ENCODE measurements at regions not wholly inside any gene's neighbourhood (a gene's known extent, or its start where the extent isn't known, plus 50 kb on each side); places are given as distances from the start of the nearest gene placed in this dataset.

- Histone ChIP-seq H3K27ac (ENCODE audit: low read length) (no peak overlapping the region), H3K36me3 (ENCODE audit: insufficient read depth, low read depth, low read length) (no peaks in the 10 kb centered on the region), H3K9me3 (ENCODE audit: insufficient read depth, low read depth, low read length) (no peaks in the 10 kb centered on the region), H3K9ac (ENCODE audit: low read depth, low read length) (no peak overlapping the region), H3K4me3 (ENCODE audit: low read length) (no peak overlapping the region), H3K27me3 (ENCODE audit: insufficient read depth, low read length) (no peaks in the 10 kb centered on the region), H3K4me1 (ENCODE audit: insufficient read depth, low read length) (peaks cover 9% of the 10 kb centered on the region)
These were observed 296.9 kb downstream of the BRD1 start for GRCh38 chr22:49530671-49531367.

- Histone ChIP-seq H3K9me3 (ENCODE audit: insufficient read depth, low read depth, low read length) (no peaks in the 10 kb centered on the region), H3K4me3 (ENCODE audit: low read length) (no peak overlapping the region), H3K27me3 (ENCODE audit: insufficient read depth, low read length) (no peaks in the 10 kb centered on the region)
These were observed 299.3 kb downstream of the BRD1 start for GRCh38 chr22:49528420-49528720.

GRCh38 chr22:49527611-49528419, 299.9 kb downstream of the BRD1 start:
- no peaks in the 10 kb centered on the region for H3K4me1 ChIP-seq (ENCODE audit: insufficient read depth, low read length)
- no peaks in the 10 kb centered on the region for H3K27me3 ChIP-seq (ENCODE audit: insufficient read depth, low read length)
- no peak overlapping the region for H3K27ac ChIP-seq (ENCODE audit: low read length)
- H3K36me3 ChIP-seq (ENCODE audit: insufficient read depth, low read depth, low read length): no peaks in the 10 kb centered on the region
- H3K9ac ChIP-seq (ENCODE audit: low read depth, low read length): no peak overlapping the region
- no peak overlapping the region for H3K4me3 ChIP-seq (ENCODE audit: low read length)
- H3K9me3 ChIP-seq (ENCODE audit: insufficient read depth, low read depth, low read length): no peaks in the 10 kb centered on the region

More at GRCh38 chr22:49528420-49528720, 299.3 kb downstream of the BRD1 start:
- Histone ChIP-seq H3K27ac (ENCODE audit: low read length) (no peak overlapping the region), H3K36me3 (ENCODE audit: insufficient read depth, low read depth, low read length) (no peaks in the 10 kb centered on the region), H3K4me1 (ENCODE audit: insufficient read depth, low read length) (no peaks in the 10 kb centered on the region), H3K9ac (ENCODE audit: low read depth, low read length) (no peak overlapping the region)

GRCh38 chr22:49525801-49526535, 301.7 kb downstream of the BRD1 start:
- Histone ChIP-seq H3K36me3 (ENCODE audit: insufficient read depth, low read depth, low read length) (no peaks in the 10 kb centered on the region), H3K4me1 (ENCODE audit: insufficient read depth, low read length) (no peaks in the 10 kb centered on the region), H3K9ac (ENCODE audit: low read depth, low read length) (no peak overlapping the region), H3K27ac (ENCODE audit: low read length) (no peak overlapping the region), H3K27me3 (ENCODE audit: insufficient read depth, low read length) (no peaks in the 10 kb centered on the region), H3K9me3 (ENCODE audit: insufficient read depth, low read depth, low read length) (no peaks in the 10 kb centered on the region), H3K4me3 (ENCODE audit: low read length) (no peak overlapping the region)

- Histone ChIP-seq H3K9ac (ENCODE audit: low read depth, low read length) (no peak overlapping the region), H3K9me3 (ENCODE audit: insufficient read depth, low read depth, low read length) (no peaks in the 10 kb centered on the region), H3K4me3 (ENCODE audit: low read length) (no peak overlapping the region), H3K27me3 (ENCODE audit: insufficient read depth, low read length) (no peaks in the 10 kb centered on the region), H3K36me3 (ENCODE audit: insufficient read depth, low read depth, low read length) (no peaks in the 10 kb centered on the region), H3K27ac (ENCODE audit: low read length) (no peak overlapping the region), H3K4me1 (ENCODE audit: insufficient read depth, low read length) (no peaks in the 10 kb centered on the region)
These were observed 302.3 kb downstream of the BRD1 start for GRCh38 chr22:49525360-49525759.

- H3K27ac ChIP-seq (ENCODE audit: low read length): no peak overlapping the region
- no peaks in the 10 kb centered on the region for H3K36me3 ChIP-seq (ENCODE audit: insufficient read depth, low read depth, low read length)
- H3K4me1 ChIP-seq (ENCODE audit: insufficient read depth, low read length): no peaks in the 10 kb centered on the region
- no peaks in the 10 kb centered on the region for H3K9me3 ChIP-seq (ENCODE audit: insufficient read depth, low read depth, low read length)
- H3K9ac ChIP-seq (ENCODE audit: low read depth, low read length): no peak overlapping the region
- no peak overlapping the region for H3K4me3 ChIP-seq (ENCODE audit: low read length)
- H3K27me3 ChIP-seq (ENCODE audit: insufficient read depth, low read length): no peaks in the 10 kb centered on the region
These were observed 303.3 kb downstream of the BRD1 start for GRCh38 chr22:49524362-49524761.

GRCh38 chr22:49523374-49524008, 304.2 kb downstream of the BRD1 start:
- H3K36me3 ChIP-seq (ENCODE audit: insufficient read depth, low read depth, low read length): no peaks in the 10 kb centered on the region
- H3K27ac ChIP-seq (ENCODE audit: low read length): no peak overlapping the region
- no peaks in the 10 kb centered on the region for H3K27me3 ChIP-seq (ENCODE audit: insufficient read depth, low read length)
- H3K9me3 ChIP-seq (ENCODE audit: insufficient read depth, low read depth, low read length): no peaks in the 10 kb centered on the region
- H3K4me3 ChIP-seq (ENCODE audit: low read length): no peak overlapping the region
- H3K9ac ChIP-seq (ENCODE audit: low read depth, low read length): no peak overlapping the region
- H3K4me1 ChIP-seq (ENCODE audit: insufficient read depth, low read length): no peaks in the 10 kb centered on the region

- no peak overlapping the region for H3K9ac ChIP-seq (ENCODE audit: low read depth, low read length)
- H3K27me3 ChIP-seq (ENCODE audit: insufficient read depth, low read length): no peaks in the 10 kb centered on the region
These were observed 304.9 kb downstream of the BRD1 start for GRCh38 chr22:49522582-49523373.

GRCh38 chr22:49521787-49522224, 305.9 kb downstream of the BRD1 start:
- no peaks in the 10 kb centered on the region for H3K4me1 ChIP-seq (ENCODE audit: insufficient read depth, low read length)
- H3K27ac ChIP-seq (ENCODE audit: low read length): no peak overlapping the region
- H3K9me3 ChIP-seq (ENCODE audit: insufficient read depth, low read depth, low read length): no peaks in the 10 kb centered on the region
- H3K9ac ChIP-seq (ENCODE audit: low read depth, low read length): no peak overlapping the region
- H3K36me3 ChIP-seq (ENCODE audit: insufficient read depth, low read depth, low read length): no peaks in the 10 kb centered on the region
- H3K4me3 ChIP-seq (ENCODE audit: low read length): no peak overlapping the region
- H3K27me3 ChIP-seq (ENCODE audit: insufficient read depth, low read length): no peaks in the 10 kb centered on the region

More at GRCh38 chr22:49522582-49523373, 304.9 kb downstream of the BRD1 start:
- H3K36me3 ChIP-seq (ENCODE audit: insufficient read depth, low read depth, low read length): no peaks in the 10 kb centered on the region
- no peak overlapping the region for H3K4me3 ChIP-seq (ENCODE audit: low read length)
- H3K27ac ChIP-seq (ENCODE audit: low read length): no peak overlapping the region
- H3K4me1 ChIP-seq (ENCODE audit: insufficient read depth, low read length): no peaks in the 10 kb centered on the region
- H3K9me3 ChIP-seq (ENCODE audit: insufficient read depth, low read depth, low read length): no peaks in the 10 kb centered on the region

- Histone ChIP-seq H3K36me3 (ENCODE audit: insufficient read depth, low read depth, low read length) (no peaks in the 10 kb centered on the region), H3K9me3 (ENCODE audit: insufficient read depth, low read depth, low read length) (no peaks in the 10 kb centered on the region), H3K4me3 (ENCODE audit: low read length) (no peak overlapping the region), H3K4me1 (ENCODE audit: insufficient read depth, low read length) (no peaks in the 10 kb centered on the region), H3K27ac (ENCODE audit: low read length) (no peak overlapping the region), H3K9ac (ENCODE audit: low read depth, low read length) (no peak overlapping the region), H3K27me3 (ENCODE audit: insufficient read depth, low read length) (no peaks in the 10 kb centered on the region)
These were observed 308.4 kb downstream of the BRD1 start for GRCh38 chr22:49519117-49519737.

All from iPS-20b (cell line).